ENCODE measurements at regions not wholly inside any gene's neighbourhood (a gene's known extent, or its start where the extent isn't known, plus 50 kb on each side); places are given as distances from the start of the nearest gene placed in this dataset.
"Not testable (repeated sequence)": the region's sequence is repeated elsewhere in the genome, so short reads cannot be mapped to it uniquely, and the experiment has no call there.

DNA sequence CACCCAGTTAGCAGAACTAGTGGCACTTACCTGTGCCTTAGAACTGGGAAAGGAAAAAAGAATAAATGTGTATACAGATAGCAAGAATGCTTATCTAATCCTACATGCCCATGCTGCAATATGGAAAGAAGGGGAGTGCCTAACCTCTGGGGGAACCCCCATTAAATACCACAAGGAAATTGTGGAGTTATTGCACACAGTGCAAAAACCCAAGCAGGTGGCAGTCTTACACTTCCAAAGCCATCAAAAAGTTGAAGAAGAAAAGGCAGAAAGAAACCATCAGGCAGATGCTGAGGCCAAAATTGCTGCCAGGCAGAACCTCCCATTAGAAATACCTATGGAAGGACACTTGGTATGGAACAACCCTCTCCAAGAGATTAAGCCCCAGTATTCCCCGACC, 246.1 kb upstream of the BTG1 start:
- not testable (repeated sequence) for H3K27me3 ChIP-seq (ENCODE audit: control insufficient read depth, insufficient read depth, low read length); H3K36me3 ChIP-seq (replicated peaks; ENCODE audit: control insufficient read depth, insufficient read depth, low read length); DNase-seq; H3K4me3 ChIP-seq (ENCODE audit: insufficient read depth, low read depth, low read length)

- Histone ChIP-seq H3K27me3 (ENCODE audit: control insufficient read depth, insufficient read depth, low read length) (no peaks in the 10 kb centered on the region), H3K36me3 (replicated peaks; ENCODE audit: control insufficient read depth, insufficient read depth, low read length) (no peaks in the 10 kb centered on the region), H3K4me3 (ENCODE audit: insufficient read depth, low read depth, low read length) (no peak overlapping the region)
- no peak for DNase-seq
Observed at GRCh38 chr12:92389466-92389865, 243.8 kb upstream of the BTG1 start.

DNA sequence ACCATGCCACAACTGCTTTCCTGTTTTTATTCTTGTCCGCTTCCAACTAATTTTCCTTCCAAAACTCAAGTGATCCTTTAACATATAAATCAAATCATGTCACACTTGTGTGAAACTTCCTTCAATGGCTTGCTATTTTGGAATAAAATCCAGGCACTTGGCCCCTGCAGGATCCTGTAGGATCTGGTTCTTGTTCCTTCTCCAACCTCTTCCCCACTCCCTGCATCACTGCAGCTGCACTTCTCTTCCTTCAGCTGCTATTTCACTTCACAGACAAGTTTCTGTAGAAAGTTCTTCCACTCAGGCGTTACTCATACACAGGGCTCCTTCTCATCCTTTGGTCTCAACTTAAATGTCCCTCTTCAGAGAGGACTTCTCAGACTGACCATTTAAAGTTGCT, 239.7 kb upstream of the BTG1 start:
- no peaks in the 10 kb centered on the region for H3K36me3 ChIP-seq (replicated peaks; ENCODE audit: control insufficient read depth, insufficient read depth, low read length)
- no peaks in the 10 kb centered on the region for H3K27me3 ChIP-seq (ENCODE audit: control insufficient read depth, insufficient read depth, low read length)
- H3K4me3 ChIP-seq (ENCODE audit: insufficient read depth, low read depth, low read length) = no peak overlapping the region
- DNase-seq = no peak

DNA sequence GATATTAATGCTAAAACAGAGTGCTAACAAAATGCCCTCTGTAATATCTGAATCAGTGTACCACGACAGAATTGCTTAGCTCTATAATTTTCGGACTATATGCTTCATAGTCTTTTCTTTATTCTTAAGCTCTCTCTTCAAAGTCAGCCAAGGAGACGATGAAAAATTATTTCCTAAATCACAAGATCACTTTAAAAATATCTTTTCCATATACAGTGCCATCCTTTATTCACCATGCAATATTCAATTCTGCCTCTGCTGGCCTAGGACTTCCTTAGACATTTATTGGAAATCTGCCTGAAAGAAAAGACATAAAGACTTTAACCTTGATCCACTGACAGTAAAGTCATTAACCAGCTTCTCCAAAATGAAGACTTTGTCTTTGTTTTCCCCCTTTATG, 238.9 kb upstream of the BTG1 start:
- H3K27me3 ChIP-seq (ENCODE audit: control insufficient read depth, insufficient read depth, low read length) = no peaks in the 10 kb centered on the region
- no peak overlapping the region for H3K4me3 ChIP-seq (ENCODE audit: insufficient read depth, low read depth, low read length)
- no peaks in the 10 kb centered on the region for H3K36me3 ChIP-seq (replicated peaks; ENCODE audit: control insufficient read depth, insufficient read depth, low read length)
- DNase-seq = no peak

- no peak for DNase-seq
- no peak overlapping the region for H3K4me3 ChIP-seq (ENCODE audit: insufficient read depth, low read depth, low read length)
- H3K36me3 ChIP-seq (replicated peaks; ENCODE audit: control insufficient read depth, insufficient read depth, low read length) = no peaks in the 10 kb centered on the region
- no peaks in the 10 kb centered on the region for H3K27me3 ChIP-seq (ENCODE audit: control insufficient read depth, insufficient read depth, low read length)
Observed at GRCh38 chr12:92382383-92382878, 236.8 kb upstream of the BTG1 start.

GRCh38 chr12:92381856-92382255, 236.2 kb upstream of the BTG1 start:
- no peak for DNase-seq
- Histone ChIP-seq H3K36me3 (replicated peaks; ENCODE audit: control insufficient read depth, insufficient read depth, low read length) (no peaks in the 10 kb centered on the region), H3K27me3 (ENCODE audit: control insufficient read depth, insufficient read depth, low read length) (no peaks in the 10 kb centered on the region), H3K4me3 (ENCODE audit: insufficient read depth, low read depth, low read length) (no peak overlapping the region)

DNA sequence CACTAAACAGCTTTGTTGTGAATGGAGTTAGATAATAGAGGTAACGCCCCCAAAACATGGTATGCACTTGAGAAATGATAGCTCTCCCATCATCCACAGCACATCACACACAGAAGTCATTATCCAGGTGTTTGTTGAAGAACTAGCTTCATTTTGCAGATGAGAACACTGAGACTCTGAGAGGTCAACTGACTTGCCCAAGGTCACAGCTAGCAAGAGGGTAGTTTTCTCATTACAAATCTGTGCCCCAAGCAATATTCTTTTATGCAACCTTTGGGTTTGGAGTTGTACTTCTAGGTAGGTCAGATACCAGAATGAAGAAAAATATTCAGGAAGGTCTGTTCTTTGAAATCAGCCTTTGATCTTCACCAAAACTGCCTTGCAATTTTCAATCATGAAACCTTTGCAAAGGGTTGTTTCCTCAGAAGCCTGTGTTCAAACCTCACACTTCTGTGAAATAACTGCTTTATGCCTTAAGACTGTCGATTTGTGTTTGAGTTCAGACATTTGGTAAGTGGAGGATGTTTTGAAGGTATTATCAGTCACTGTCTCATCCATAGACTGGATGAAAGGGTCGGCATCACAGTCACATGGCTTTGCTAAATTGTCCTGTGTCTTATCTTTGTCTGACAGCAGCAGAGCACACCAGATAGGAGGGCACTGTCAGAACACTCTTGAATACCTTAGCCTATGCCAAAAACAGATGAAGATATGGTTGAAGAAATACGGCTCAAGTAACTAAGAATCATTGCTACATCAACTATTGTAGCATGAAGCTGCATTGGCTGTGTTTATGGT, 233.2 kb upstream of the BTG1 start:
- no peak for DNase-seq
- Histone ChIP-seq H3K36me3 (replicated peaks; ENCODE audit: control insufficient read depth, insufficient read depth, low read length) (no peaks in the 10 kb centered on the region), H3K27me3 (ENCODE audit: control insufficient read depth, insufficient read depth, low read length) (no peaks in the 10 kb centered on the region), H3K4me3 (ENCODE audit: insufficient read depth, low read depth, low read length) (no peak overlapping the region)

DNA sequence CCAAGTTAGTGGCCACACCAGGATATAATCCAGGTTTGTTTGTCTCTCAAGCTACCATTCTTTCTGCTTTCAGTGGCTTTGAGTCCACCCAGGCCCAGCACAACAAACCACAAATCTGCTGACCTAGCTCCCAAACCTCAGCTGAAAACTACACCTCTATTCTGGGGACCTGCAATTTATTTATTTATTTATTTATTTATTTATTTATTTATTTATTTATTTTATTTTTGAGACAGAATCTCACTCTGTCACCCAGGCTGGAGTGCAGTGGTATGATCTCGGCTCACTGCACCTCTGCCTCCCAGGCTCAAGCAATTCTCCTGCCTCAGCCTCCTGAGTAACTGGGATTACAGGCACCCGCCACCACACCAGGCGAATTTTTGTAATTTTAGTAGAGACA, 229.9 kb upstream of the BTG1 start:
- DNase-seq; H3K27me3 ChIP-seq (ENCODE audit: control insufficient read depth, insufficient read depth, low read length); H3K4me3 ChIP-seq (ENCODE audit: insufficient read depth, low read depth, low read length); H3K36me3 ChIP-seq (replicated peaks; ENCODE audit: control insufficient read depth, insufficient read depth, low read length): not testable (repeated sequence)

DNA sequence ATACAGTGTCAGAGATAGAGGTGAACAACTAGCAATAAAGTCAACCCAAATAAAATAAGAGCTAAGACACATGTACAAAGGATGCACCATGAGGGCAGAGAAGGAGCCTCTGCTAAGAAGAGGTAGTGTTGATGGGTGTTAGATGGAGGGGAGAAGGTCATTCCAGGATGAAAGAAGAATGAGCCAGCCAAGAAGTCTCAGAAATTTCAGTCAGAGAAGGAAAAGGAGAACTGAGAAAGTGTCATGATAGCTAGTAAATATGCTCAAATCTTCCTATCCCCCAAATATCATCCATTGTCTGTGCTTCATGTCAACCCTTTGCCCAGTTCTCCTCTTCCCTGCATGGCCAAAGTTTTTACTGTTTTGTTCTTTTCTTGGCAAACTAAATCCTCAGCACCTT, 225.2 kb upstream of the BTG1 start:
- H3K4me3 ChIP-seq (ENCODE audit: insufficient read depth, low read depth, low read length) = no peak overlapping the region
- DNase-seq = no peak
- no peaks in the 10 kb centered on the region for H3K36me3 ChIP-seq (replicated peaks; ENCODE audit: control insufficient read depth, insufficient read depth, low read length)
- no peaks in the 10 kb centered on the region for H3K27me3 ChIP-seq (ENCODE audit: control insufficient read depth, insufficient read depth, low read length)

DNA sequence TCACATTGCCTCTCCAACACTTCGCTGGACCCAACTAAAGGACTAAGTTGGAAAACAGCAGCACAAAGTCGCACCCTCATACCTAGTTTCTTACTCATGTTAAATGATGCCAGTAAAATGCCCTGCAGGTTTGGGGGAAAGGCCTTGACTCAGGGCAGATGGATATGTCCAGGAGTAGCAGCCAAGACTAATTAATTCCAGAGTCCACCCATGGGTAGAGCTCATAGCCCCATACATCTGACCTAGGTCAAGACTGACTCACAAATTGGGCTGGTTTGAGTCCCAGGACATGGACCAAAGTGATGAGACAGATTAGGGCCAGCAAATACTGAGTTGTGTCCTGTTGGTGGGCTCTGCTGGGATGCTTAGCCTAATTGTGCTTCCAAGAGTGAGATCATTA, 224.0 kb upstream of the BTG1 start:
- H3K4me3 ChIP-seq (ENCODE audit: insufficient read depth, low read depth, low read length) = no peak overlapping the region
- H3K27me3 ChIP-seq (ENCODE audit: control insufficient read depth, insufficient read depth, low read length) = no peaks in the 10 kb centered on the region
- DNase-seq = no peak
- H3K36me3 ChIP-seq (replicated peaks; ENCODE audit: control insufficient read depth, insufficient read depth, low read length) = no peaks in the 10 kb centered on the region

- Histone ChIP-seq H3K4me3 (ENCODE audit: insufficient read depth, low read depth, low read length) (no peak overlapping the region), H3K27me3 (ENCODE audit: control insufficient read depth, insufficient read depth, low read length) (no peaks in the 10 kb centered on the region), H3K36me3 (replicated peaks; ENCODE audit: control insufficient read depth, insufficient read depth, low read length) (no peaks in the 10 kb centered on the region)
- DNase-seq = no peak
Observed at GRCh38 chr12:92369056-92369455, 223.4 kb upstream of the BTG1 start.

DNA sequence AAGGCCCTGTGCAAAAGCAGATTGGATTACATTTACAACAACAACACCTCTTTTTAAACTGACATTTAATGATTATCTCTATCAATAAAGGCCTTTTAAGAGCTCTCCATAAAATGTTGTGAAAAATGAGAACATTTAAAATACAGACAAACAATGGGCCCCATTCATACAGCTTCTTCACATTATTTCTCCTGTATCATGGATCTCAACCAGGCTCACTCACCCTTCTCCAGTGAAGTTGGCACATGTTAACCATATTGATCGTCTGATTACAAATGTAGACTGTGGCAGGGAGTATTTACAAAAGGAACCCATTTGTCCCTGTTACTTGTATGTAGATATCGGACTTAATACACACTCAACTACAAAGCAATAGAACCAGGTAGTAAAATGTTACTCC, 220.2 kb upstream of the BTG1 start:
- no peaks in the 10 kb centered on the region for H3K27me3 ChIP-seq (ENCODE audit: control insufficient read depth, insufficient read depth, low read length)
- H3K36me3 ChIP-seq (replicated peaks; ENCODE audit: control insufficient read depth, insufficient read depth, low read length) = no peaks in the 10 kb centered on the region
- DNase-seq = no peak

GRCh38 chr12:92365333-92365732, 219.7 kb upstream of the BTG1 start:
- DNase-seq = no peak

More for the DNA sequence above, 220.2 kb upstream of the BTG1 start:
- no peak overlapping the region for H3K4me3 ChIP-seq (ENCODE audit: insufficient read depth, low read depth, low read length)

DNA sequence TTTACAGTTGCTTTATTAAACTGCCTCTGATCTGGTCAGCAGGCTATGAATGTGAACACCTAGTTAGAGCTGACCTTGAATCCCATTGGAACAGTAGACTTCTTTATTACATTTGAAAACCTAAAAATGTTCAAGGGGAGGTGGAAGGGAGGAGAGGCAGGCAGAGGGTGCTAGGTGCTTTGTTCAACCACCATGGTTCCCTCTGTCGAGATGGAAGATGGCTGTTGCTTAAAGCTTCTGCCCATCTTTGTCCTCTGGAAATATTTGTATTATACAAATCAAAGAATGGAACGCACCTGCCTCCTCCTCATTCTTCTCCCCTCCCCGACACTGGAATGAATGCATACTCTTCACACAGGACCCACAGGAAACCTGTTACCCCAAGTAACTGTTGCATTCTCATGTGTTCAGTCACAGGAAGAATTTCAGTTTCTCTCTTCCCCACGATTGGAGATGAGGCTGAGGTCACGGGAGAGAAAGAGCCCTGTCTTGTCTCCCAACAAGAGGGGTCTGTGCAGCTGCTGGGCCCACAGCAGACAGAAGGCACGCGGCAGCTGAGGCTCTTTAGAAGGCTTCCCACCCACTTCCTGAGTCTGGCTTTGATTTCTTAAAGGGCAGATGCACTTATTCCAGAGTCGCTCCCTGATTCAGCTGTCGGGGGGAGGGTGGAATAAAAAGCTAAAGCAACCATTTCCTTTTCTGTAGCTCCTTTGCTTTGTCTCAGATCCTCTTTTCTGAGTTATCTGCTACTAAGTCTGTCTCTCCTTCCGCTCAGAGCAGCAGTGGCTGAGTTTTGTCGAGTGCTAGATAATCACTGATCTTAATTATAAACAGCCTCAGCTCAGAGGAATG, 217.9 kb upstream of the BTG1 start:
- no peak for DNase-seq
- no peaks in the 10 kb centered on the region for H3K27me3 ChIP-seq (ENCODE audit: control insufficient read depth, insufficient read depth, low read length)
- no peaks in the 10 kb centered on the region for H3K36me3 ChIP-seq (replicated peaks; ENCODE audit: control insufficient read depth, insufficient read depth, low read length)
- H3K4me3 ChIP-seq (ENCODE audit: insufficient read depth, low read depth, low read length) = no peak overlapping the region

More at GRCh38 chr12:92365333-92365732, 219.7 kb upstream of the BTG1 start:
- H3K36me3 ChIP-seq (replicated peaks; ENCODE audit: control insufficient read depth, insufficient read depth, low read length) = no peaks in the 10 kb centered on the region
- H3K27me3 ChIP-seq (ENCODE audit: control insufficient read depth, insufficient read depth, low read length) = no peaks in the 10 kb centered on the region
- no peak overlapping the region for H3K4me3 ChIP-seq (ENCODE audit: insufficient read depth, low read depth, low read length)

DNA sequence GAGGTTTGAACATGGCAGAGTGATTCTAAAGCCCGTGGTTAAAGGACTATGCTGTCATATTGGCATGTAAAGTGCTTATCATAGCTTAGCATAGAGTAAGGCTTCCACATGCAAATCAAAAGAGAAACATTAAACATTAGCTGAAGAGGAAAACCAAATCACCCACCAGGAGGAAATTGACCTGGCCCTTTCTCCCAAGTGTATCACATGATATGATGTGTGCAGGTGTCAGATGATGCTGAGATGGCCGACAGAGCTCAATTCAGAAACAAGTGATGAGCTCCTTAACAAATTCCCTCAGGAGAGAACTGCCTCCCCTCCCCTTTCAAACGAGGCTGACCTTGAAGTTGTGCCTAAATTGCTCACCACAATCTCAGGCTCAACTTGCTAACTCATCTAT, 217.1 kb upstream of the BTG1 start:
- Histone ChIP-seq H3K36me3 (replicated peaks; ENCODE audit: control insufficient read depth, insufficient read depth, low read length) (no peaks in the 10 kb centered on the region), H3K4me3 (ENCODE audit: insufficient read depth, low read depth, low read length) (no peak overlapping the region), H3K27me3 (ENCODE audit: control insufficient read depth, insufficient read depth, low read length) (no peaks in the 10 kb centered on the region)
- no peak for DNase-seq

Data from H7 (cell line).